GM21737 (cell line): ENCODE measurements at regions not wholly inside any gene's neighbourhood (a gene's known extent, or its start where the extent isn't known, plus 50 kb on each side); places are given as distances from the start of the nearest gene placed in this dataset.

Experiments used
- ATAC-seq: cut with Tn5 transposase; IDR thresholded peaks from one replicate; pipeline ENCODE4 v1.9.1; 2021; ENCODE audit warnings: mild to moderate bottlenecking, moderate library complexity; ENCODE audit not compliant: unreplicated experiment

DNA sequence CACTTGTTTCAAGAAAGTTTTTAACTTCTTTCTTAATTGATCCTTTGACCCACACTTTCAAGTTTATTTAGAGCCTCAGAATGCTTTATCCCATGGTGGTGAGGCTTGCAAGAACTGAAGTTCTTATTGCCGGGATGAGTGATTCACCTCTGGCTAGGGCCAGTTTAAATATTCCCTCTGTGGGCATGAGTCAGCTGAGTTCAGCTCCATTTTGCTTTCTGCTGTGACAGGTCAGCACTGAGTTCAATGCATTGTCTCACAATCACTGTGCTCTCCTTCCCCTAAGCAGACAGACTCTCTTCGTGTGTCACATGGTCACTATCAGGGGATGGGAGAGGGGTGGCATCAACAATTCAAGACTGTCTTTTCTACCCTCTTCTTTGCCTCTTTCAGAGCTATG lies 514.6 kb upstream of the FBXO33 start:
- ATAC-seq, result no peak

GRCh38 chr14:39939023-39939422 lies 506.8 kb upstream of the FBXO33 start:
- ATAC-seq, result no peak

- ATAC-seq, result peak; percentile 96
Measured at GRCh38 chr14:39912192-39913100, 480.2 kb upstream of the FBXO33 start.

GRCh38 chr14:39897657-39898056 lies 465.4 kb upstream of the FBXO33 start:
- no peak for ATAC-seq

- ATAC-seq, result no peak
Measured at GRCh38 chr14:39890026-39890425, 457.8 kb upstream of the FBXO33 start.

GRCh38 chr14:39884091-39884490 lies 451.9 kb upstream of the FBXO33 start:
- ATAC-seq, result no peak

- ATAC-seq, result no peak
Measured at GRCh38 chr14:39880965-39881364, 448.7 kb upstream of the FBXO33 start.

DNA sequence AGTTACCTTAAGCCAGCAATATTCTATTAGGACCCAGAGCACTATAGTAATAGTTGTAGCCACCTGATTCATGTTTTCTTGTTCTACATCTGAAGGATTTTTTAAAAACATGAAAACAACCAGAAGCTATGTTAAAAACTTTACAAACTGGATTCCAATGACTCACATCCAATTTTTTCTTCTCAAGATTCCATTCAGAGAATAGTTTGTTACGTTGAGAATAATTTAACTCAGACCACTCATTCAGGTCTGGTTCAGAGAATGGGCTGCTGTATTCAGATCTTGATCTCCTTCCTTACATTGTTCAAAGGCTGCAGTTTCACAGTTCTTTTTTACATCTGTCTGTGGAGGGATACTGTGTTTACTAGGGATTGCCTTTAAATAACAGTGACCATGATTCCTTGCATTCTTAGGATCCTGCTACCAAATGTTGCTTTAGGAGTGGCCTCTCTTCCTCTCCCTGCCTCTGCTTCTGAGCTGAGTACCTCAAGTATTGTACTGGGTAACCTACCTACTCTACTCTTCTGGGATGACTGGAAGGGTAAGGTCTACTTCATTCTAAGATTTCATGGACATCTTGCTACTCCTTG lies 448.0 kb upstream of the FBXO33 start:
- ATAC-seq, result no peak

- no peak for ATAC-seq
Measured at GRCh38 chr14:39877577-39878190, 445.5 kb upstream of the FBXO33 start.

GRCh38 chr14:39876916-39877315 lies 444.7 kb upstream of the FBXO33 start:
- no peak for ATAC-seq

DNA sequence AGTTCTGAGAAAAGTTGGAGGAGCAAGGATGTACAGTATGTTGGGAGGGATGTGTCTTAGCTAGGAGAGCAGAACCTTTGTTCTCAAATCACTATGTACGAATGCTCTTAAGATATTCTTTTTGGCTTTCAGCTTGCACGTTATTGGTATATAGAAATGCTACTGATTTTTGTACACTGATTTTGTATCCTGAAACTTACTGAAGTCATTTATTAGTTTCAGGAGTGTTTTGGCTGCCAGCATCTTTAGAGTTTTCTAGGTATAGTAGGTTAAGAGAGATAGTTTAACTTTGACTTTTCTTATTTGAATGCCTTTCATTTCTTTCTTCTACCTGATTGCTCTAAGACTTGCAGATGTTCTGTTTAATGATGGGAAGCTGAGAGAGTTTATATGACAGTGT lies 442.8 kb upstream of the FBXO33 start:
- no peak for ATAC-seq

- ATAC-seq, result no peak
Measured at GRCh38 chr14:39873791-39874190, 441.6 kb upstream of the FBXO33 start.

GRCh38 chr14:39868949-39869348 lies 436.7 kb upstream of the FBXO33 start:
- no peak for ATAC-seq

GRCh38 chr14:39868251-39868650 lies 436.0 kb upstream of the FBXO33 start:
- no peak for ATAC-seq

DNA sequence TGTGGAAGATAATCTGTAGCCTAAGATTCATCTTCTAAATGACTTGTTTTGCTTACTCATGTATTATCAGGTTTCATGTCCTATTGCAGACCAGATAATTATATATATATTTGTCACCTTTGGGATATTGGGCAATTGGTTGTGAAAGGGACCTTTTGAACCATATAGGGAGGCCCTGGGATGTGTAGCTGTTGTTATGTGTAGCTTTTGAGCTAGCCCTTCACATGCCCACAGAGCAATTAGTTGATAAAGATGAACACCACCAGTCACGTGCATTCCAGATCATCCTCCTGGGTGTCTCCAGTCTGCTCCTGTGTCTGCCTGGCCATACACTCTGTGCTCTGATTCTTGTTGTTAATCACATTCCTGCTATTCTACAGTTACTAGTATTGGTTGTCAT lies 431.2 kb upstream of the FBXO33 start:
- ATAC-seq, result no peak

DNA sequence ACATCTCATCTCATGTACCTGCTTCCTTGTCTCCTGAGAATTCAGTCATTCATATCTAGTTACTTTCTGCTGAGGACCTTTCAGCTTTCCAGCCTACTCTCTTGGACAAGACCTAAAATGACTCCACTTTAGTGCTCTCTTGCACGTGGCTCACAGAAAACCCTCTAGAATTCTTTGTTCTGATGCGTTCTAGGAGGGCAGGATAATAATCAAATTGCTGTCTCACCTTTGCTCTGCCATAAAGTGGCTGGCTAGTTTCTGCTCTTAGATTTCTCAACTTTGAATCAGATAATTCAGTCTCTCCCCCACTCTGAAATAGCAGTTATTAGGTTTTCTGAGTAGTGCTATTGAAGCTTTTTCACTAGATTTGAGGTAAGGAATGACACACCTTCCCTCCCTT lies 429.5 kb upstream of the FBXO33 start:
- no peak for ATAC-seq

GRCh38 chr14:39861229-39861600 lies 429.0 kb upstream of the FBXO33 start:
- ATAC-seq, result no peak

DNA sequence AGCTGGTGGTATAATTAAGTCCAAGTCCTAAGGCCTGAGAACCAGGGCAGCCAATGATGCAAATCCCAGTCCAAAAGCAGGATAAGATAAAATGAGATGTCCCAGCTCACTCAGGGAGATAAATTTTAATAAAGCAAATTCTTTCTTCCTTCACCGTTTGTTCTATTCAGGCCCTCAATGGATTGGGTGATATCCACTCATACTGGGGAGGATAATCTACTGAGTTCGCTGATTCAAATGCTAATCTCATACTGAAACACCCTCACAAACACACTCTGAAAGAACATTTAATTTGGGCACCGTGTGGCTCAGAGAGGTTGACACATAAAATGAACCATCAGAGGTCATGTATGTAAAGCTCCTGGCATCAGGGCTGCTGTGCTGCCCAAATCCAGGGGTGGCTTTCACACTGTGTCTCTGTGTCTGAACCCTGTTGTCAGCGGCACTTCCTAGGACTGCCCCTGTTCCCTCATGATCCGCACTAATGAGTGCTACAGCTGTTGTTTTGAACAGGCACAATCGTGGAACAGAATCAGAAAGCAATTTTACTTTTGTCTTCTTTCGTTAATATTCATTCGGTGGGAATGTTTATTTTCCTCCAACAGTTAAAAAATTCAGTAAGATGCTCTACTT lies 428.5 kb upstream of the FBXO33 start:
- no peak for ATAC-seq

- ATAC-seq, result no peak
Measured at GRCh38 chr14:39859314-39859713, 427.1 kb upstream of the FBXO33 start.

DNA sequence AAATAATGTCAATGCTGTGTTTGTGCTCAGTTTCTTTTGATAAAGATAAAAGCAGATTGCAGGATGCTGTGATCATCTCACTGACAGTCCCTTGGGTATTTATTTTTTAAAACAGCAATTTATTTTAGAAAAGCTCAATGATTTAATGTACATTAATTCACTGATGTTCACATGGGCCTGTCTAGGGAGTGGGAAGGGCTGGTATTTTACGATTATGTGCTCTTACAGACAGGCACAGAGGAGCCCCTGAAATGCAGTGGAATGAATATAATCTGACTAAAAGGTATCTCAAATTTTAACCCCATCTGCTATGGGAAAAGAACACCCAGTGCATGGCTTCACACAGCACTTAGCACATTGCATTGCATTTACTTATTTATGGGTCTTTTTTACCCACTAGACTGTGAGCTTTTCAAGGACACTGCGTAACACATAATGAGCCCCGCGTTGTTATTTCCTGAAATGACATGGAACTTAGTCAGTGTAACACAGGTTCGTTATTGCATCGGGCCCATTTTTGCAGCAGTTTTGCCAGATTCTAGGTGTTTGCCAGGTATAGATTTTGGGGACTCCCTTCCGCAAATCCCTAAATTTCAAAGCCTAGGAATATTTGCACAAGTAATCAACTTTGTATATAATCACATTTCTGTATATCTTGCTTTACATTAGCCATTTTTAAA lies 425.3 kb upstream of the FBXO33 start:
- no peak for ATAC-seq

DNA sequence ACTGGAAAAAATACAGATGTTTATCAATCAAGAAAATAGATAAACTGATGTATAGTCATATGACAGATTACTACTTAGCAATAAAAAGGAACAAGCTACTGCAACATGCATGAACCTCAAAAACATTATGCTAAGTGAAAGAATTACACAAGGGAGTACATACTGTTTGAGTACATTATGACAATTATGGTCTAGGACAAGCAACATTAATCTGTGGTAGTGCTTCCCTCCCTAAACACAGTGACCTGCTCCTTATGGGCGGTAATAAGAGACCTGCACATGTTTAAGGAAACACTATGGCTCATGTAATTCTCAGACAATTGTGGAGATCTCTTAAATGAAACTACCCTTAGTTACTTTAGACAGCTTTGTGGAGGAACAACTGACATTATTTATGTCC lies 421.2 kb upstream of the FBXO33 start:
- no peak for ATAC-seq
